ENCODE measurements at regions not wholly inside any gene's neighbourhood (a gene's known extent, or its start where the extent isn't known, plus 50 kb on each side); places are given as distances from the start of the nearest gene placed in this dataset.

DNA sequence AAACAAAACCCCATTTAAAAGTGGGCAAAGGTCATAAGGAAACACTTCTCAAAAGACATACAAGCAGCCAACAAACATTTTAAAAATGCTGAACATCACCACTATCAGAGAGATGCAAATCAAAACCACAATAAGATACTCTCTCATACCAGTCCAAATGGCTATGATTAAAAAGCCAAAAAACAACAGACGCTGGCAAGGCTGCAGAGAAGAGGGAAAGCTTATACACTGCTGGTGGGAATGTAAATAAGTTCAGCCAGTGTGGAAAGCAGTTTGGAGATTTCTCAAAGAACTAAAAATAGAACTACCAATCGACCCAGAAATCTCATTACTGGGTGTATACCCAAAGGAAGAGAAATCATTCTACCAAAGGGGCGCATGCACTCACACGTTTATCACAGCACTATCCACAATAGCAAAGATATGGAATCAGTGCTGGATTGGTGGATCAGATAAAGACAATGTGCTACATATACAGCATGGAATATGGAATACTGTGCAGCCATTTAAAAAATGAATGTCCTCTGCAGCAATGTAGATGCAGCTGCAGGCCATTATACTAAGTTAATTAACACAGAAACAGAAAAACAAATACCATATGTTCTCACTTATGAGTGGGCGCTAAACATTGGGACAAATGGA is 102.1 kb upstream of the DAAM1 start:
- ChIA-PET CTCF (interaction anchor here (1.4 kb wide), 1 partner anchor 13 kb away, joined by 3 read pairs; no protein-coding TSS in a partner anchor), POLR2A (no interaction called here)
- DNase-seq (ENCODE audit: low read depth) = no peak
- no peak overlapping the region for H3K4me3 ChIP-seq (ENCODE audit: low read depth, low read length)
- no peaks in the 10 kb centered on the region for H3K27me3 ChIP-seq (ENCODE audit: control insufficient read depth, insufficient read depth, low read length)
- H3K36me3 ChIP-seq (ENCODE audit: control insufficient read depth, insufficient read depth, low read length) = no peaks in the 10 kb centered on the region
- TF ChIP-seq, protein P1, sequence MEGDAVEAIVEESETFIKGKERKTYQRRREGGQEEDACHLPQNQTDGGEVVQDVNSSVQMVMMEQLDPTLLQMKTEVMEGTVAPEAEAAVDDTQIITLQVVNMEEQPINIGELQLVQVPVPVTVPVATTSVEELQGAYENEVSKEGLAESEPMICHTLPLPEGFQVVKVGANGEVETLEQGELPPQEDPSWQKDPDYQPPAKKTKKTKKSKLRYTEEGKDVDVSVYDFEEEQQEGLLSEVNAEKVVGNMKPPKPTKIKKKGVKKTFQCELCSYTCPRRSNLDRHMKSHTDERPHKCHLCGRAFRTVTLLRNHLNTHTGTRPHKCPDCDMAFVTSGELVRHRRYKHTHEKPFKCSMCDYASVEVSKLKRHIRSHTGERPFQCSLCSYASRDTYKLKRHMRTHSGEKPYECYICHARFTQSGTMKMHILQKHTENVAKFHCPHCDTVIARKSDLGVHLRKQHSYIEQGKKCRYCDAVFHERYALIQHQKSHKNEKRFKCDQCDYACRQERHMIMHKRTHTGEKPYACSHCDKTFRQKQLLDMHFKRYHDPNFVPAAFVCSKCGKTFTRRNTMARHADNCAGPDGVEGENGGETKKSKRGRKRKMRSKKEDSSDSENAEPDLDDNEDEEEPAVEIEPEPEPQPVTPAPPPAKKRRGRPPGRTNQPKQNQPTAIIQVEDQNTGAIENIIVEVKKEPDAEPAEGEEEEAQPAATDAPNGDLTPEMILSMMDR (IDR thresholded peaks at IDR 0.05; ENCODE audit: insufficient read depth, low read depth, low read length) = no peak

DNA sequence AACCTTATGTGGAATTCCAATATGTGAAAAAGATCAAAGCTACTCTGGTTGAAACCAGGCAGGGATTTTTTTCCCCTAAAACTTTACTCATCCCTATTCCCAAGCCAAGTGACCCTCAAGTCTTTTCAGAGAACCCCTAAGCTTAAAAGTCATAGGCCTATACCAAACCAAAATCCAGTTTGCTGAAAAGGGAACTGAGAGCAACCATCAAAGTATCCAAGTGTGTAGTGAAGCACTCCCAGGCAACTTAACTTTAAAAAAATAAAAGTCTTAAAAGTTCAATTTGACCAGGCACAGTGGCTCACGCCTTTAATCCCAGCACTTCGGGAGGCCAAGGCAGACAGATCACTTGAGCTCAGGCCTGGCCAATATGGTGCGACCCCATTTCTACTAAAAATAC is 101.2 kb upstream of the DAAM1 start:
- Histone ChIP-seq H3K27me3 (ENCODE audit: control insufficient read depth, insufficient read depth, low read length) (no peaks in the 10 kb centered on the region), H3K36me3 (ENCODE audit: control insufficient read depth, insufficient read depth, low read length) (no peaks in the 10 kb centered on the region), H3K4me3 (ENCODE audit: low read depth, low read length) (no peak overlapping the region)
- ChIA-PET CTCF (interaction anchor here (1.4 kb wide), 1 partner anchor 14 kb away, joined by 3 read pairs; no protein-coding TSS in a partner anchor), POLR2A (no interaction called here)
- TF ChIP-seq, protein P1 (IDR thresholded peaks at IDR 0.05; ENCODE audit: insufficient read depth, low read depth, low read length) = no peak
- no peak for DNase-seq (ENCODE audit: low read depth)

GRCh38 chr14:59087711-59088110 is 100.8 kb upstream of the DAAM1 start:
- no peak for DNase-seq (ENCODE audit: low read depth)
- TF ChIP-seq, protein P1 (IDR thresholded peaks at IDR 0.05; ENCODE audit: insufficient read depth, low read depth, low read length) = no peak
- ChIA-PET POLR2A (no interaction called here), CTCF (interaction anchor here (0.7 to 1.4 kb wide), 2 partner anchors 15 to 127 kb away, joined by 3 read pairs; no protein-coding TSS in a partner anchor)
- Histone ChIP-seq H3K36me3 (ENCODE audit: control insufficient read depth, insufficient read depth, low read length) (no peaks in the 10 kb centered on the region), H3K4me3 (ENCODE audit: low read depth, low read length) (no peak overlapping the region), H3K27me3 (ENCODE audit: control insufficient read depth, insufficient read depth, low read length) (no peaks in the 10 kb centered on the region)

DNA sequence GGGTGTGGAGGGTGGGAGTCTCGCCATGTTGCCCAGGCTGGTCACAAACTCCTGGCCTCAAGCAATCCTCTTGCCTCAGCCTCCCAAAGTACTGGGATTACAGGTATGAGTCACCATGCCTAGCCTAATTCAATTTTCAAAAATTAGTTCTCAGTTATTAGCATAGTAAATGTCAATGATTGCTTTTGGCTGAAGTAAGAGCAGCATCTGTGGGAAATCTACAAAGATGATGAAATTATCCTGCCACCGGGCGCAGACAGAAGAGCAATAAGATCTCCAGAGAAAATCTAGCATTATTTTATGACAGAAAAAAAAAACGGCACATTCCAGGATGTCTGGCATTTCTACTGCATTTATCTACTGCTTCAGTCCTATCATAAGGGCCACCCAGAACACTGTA is 97.9 kb upstream of the DAAM1 start:
- TF ChIP-seq, protein P1 (IDR thresholded peaks at IDR 0.05; ENCODE audit: insufficient read depth, low read depth, low read length) = no peak
- no peak overlapping the region for H3K4me3 ChIP-seq (ENCODE audit: low read depth, low read length)
- no peaks in the 10 kb centered on the region for H3K27me3 ChIP-seq (ENCODE audit: control insufficient read depth, insufficient read depth, low read length)
- no peaks in the 10 kb centered on the region for H3K36me3 ChIP-seq (ENCODE audit: control insufficient read depth, insufficient read depth, low read length)
- DNase-seq (ENCODE audit: low read depth) = no peak
- CTCF ChIA-PET = no interaction called here
- POLR2A ChIA-PET = no interaction called here

DNA sequence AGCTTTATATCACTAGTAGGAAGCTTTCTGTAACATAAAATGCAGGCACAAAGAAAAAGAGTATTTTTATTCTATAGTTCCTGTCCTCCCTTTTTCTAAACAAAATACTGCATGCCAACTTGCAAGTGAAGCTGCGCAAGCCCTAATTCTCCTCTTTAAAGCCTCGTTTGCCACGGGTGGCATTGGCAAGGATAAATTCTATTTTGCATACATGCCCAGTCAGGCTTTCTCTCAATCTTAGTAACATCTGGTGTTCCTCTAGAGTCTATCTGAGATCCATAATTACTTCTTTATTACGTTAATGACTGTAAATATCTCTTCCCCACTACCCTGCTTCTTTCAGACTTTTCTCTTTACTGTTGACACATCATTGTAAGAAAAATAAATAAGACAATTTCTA is 97.1 kb upstream of the DAAM1 start:
- ChIA-PET POLR2A (no interaction called here), CTCF (interaction anchor here (1.0 to 1.2 kb wide), 2 partner anchors 10 to 36 kb away, joined by 3 to 4 read pairs; no protein-coding TSS in a partner anchor)
- no peaks in the 10 kb centered on the region for H3K36me3 ChIP-seq (ENCODE audit: control insufficient read depth, insufficient read depth, low read length)
- no peaks in the 10 kb centered on the region for H3K27me3 ChIP-seq (ENCODE audit: control insufficient read depth, insufficient read depth, low read length)
- no peak overlapping the region for H3K4me3 ChIP-seq (ENCODE audit: low read depth, low read length)
- TF ChIP-seq, protein P1 (IDR thresholded peaks at IDR 0.05; ENCODE audit: insufficient read depth, low read depth, low read length) = no peak
- DNase-seq (ENCODE audit: low read depth) = no peak

All from BJ (cell line).